ENCODE measurements at regions not wholly inside any gene's neighbourhood (a gene's known extent, or its start where the extent isn't known, plus 50 kb on each side); places are given as distances from the start of the nearest gene placed in this dataset.

- TF ChIP-seq CTCF (IDR thresholded peaks at IDR 0.05) = no peak
- no peak for TF ChIP-seq EP300 (IDR thresholded peaks at IDR 0.05)
- TF ChIP-seq POLR2A (IDR thresholded peaks at IDR 0.05) = no peak
Observed at GRCh38 chr5:174807471-174807870, 83.1 kb downstream of the MSX2 start.
